ENCODE measurements at regions not wholly inside any gene's neighbourhood (a gene's known extent, or its start where the extent isn't known, plus 50 kb on each side); places are given as distances from the start of the nearest gene placed in this dataset.

DNA sequence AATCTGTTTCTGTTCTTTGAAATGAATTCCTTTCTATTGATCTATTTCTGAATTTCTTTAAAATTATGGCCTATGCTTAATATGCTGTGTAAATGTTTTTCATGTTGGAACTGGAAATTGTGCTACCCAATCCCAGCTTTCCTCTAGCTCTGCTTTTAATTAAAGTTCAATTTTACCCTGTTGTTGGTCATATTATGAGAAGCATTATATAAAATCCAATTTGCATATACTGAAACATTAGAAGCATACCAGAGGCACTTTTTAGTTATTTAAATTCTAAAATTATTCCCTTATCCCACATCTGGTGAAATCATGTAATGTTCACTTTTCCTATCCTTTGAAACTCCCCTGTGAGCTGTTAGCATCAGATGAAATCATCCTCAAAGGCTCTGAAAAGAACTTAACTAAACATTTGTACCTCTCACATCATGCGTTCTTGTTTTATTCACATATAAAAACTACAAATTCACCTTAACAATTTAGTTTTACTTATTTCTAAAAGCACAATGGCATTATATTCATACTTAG lies 160.6 kb upstream of the COL21A1 start:
- no peak for DNase-seq

DNA sequence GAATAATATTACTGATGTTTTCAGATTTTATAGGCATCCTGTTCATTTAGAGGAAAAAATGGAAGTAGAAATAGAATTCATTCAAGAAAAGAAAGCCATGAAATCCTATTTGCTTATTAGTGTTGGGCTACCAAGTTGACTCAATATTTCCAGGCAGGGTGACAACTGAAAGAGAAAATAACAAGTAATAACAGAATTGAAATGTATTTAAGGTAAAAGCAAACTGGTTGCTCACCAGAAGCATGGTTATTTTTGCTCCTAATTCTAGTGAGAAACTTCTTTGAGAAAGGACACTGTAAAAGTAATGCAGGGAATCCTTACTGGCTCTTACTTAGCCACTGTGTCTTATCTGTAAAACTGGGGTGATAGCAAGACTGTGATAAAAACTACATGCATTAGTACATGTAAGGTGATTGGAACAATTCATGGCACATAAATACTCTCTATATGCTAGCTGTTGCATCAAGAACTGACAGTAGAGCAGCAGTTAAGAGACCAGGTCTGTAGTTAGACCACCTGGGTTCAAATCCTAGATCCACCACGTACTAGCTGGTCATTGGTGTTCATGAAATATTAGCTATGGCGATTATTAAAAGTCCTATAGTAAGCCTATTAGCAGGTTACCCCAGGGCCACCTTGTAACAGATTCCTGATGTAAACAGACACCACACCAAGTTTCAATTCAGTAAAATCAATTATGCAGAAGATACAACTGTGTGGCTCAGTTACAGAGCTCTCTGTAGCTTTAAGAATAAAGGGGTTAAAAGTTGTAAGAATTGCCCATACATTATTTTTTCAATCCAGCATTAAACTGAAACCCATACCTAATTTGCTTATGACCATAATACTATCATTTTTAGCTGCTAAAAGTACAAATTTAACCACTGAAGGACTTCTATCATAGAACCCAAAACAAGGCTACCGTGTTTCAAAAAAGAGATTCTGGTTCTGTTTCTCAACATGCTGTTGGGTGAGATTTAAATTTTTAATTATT lies 159.2 kb upstream of the COL21A1 start:
- no peak for DNase-seq

DNA sequence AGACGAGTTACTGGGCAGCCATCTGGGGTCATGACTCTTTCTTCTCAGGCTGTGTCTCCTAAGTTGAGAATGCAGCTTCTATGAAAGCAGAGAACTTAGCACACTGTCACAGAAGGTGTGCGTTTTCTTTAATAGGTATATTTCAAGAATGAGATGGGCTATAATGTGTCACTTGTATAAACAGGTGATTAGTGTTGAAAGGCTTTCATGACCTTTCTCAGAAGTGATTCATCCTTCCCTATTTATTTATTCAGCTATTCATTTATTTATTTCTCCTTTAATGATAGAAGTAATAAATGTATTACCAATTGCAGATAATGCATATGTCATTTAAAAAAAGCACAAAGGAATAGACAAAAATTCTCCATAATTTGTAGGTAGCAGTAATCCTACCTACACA lies 157.2 kb upstream of the COL21A1 start:
- no peak for DNase-seq

DNA sequence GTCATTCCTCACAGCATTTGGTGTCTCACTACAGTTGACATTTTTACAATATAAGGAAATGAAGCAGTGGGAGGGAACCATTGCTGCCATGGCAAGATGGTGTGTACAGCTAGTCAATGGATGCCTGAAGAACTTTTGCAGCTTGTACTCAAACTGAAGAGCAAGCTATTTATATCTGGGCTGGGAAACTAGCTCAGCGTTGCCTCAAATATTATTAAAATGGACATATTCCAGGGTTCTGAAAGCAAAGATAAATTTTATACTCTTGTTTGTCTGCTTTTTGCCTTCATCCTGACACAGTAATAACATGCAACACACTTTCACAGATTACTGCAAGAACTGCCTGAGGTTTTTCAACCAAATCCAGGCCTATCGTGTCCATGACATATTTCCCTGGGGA lies 156.4 kb upstream of the COL21A1 start:
- DNase-seq, result no peak

DNA sequence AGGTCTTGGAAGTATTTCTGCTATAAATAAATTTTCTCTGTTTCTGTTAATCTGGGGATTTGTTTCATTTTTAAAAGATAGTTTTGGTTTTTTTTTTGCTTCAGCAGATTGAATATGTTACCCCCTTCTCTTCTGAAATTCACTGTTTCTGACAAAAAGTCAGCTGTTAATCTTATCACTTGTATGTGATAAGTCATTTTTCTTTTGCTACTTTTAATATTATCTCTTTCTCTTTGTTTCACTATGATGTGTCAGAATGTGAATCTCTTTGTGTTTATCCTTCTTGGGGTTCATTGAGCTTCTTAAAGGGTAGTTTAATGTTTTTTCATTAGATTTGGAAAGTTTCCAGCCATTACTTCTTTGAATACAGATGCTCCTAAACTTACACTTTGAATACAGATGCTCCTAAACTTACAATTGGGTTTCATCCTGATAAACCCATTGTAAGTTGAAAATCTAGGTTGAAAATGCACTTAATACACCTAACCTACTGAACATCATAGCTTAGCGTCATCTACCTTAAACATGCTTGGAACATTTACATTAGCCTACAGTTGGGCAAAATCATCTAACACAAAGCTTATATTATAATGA lies 154.2 kb upstream of the COL21A1 start:
- no peak for DNase-seq

DNA sequence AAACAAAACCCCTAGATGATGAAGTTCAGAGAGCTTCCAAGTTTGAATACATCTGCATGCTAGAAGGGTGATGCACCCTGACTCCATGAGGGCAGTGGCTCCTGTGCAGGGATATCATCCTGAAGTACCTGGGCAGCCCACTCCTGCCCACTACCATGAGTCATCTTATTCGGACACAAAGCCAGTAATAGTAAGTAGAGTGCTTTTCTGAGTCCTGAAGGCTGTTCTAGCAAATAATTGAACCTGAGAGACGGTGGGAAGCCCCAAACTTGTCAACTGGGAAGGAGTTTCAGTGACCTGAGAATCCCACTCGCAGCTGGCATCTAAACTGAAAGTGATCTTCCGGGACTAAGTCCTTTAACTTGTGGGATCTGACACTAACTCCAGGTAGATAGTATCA lies 152.9 kb upstream of the COL21A1 start:
- no peak for DNase-seq

DNA sequence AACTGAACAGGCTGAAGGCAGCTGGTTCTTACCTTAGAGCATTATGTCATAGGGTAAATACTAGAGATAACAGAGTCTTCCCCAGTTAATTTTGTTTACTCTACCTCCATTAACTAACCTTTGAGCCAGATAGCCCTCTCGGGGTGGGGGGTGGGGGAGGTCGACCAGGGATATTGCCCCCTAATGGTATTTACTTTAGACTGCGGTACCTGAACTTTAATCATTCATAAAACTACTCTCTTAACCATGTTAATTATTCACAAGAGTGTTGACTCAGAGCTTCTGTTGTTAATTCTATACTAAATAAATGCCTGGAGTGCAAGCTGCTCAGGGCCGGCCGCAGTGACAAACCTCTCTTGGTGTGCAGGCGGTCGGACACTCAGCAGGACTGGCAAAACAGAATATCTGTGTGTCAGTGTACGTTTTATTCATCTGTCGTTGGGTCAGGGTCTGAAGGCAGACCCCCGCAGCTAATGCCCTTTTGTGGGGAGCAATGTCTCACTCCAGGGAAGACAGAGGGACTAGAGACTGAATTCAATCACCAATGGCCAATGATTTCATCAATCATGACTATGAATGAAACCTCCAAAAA lies 152.4 kb upstream of the COL21A1 start:
- DNase-seq, result no peak

DNA sequence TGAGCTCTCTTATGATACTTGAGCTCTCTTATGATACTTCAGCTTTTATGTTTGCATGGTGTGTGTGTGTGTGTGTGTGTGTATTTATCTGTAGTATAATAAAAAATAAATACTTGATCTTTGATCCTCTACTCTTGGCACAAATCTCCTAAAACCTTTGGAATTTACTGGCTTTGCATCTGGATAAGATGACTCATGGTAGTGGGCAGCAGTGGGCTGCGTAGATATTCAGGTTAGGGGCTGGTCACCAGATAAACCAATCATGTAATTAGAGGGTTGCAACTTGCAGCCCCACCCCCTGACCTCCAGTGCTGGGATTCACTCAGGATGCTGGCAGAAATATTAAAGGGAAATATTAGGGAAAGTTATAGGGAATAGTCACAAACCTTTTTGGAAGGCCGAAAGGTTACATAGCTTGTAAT lies 151.9 kb upstream of the COL21A1 start:
- DNase-seq, result no peak

DNA sequence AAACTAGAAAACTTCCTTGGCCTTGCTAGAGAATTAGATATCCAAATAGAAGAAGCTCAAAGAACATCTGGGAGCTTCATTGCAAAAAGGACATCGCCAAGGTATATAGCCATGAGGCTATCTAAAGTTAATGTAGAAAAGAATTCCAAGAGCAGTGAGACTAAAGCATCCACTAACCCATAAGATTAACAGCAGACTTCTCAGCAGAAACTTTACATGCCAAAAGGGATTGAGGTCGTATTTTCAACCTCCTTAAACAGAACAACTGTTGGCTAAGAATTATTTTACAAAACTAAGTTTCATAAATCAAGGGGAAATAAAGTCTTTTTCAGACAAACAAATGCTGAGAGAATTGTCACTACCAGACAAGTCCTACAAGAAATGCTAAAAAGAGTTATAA lies 149.1 kb upstream of the COL21A1 start:
- no peak for DNase-seq

DNA sequence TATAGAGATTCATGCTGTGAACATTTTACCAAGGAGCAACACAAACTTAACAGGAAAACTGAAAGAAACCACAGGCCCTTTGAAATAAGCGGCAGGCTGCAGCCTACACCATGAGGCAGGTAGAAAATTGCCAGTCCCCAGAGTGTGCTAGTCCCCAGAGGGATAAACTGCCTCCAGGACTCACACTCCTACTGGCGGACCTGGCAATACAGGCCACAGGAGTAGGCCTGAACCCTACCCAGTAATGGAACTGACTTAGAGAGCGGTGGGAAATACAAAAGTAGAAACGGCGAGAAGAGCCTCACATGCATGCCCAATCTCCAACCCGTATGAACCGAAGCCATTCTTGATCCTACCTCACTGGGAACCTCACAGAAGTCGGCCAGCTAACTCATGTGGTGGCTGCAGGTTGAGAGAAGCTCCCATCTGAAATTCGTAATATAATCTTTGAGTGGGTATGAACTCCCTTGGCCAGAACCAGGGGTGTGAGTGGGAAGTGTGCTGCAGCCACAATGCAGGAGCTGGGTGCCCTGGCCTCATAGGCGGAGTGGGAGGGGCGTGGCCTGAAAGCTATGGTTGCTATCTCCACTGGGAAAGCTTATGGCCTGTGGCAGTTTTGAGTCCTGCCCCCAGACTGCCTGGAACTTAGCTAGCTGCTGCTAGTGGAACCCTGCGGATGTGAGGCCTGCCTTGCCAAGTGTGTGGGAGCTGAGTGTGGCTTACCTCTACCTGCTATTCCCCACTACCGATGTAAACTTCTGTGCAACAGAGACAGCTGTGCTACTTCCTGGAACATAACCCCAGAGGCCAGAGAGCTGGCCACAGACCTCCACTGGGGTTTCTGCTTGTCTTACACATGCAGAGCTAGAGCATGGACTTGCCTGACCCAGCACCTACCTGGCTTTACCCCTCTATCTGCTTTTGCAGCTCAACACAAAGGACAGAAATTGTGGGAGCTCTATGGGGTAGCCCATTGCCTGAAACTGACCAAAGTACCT lies 146.5 kb upstream of the COL21A1 start:
- no peak for DNase-seq

DNA sequence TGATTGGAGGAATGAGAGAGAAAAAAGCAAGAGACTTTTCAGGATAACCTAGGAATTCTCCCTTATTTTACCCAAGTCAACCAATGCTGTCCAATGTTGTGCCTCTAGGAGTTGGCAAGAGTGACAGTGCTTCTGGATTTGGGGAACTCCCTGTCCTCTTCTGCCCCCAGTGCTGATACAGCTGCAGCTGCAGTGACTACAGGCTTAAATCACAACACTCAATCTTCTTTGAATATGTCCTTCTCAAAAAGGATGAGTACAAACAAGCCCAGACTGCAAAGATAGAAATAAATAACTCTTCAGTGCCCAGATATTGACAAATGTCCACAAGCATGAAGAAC lies 141.0 kb upstream of the COL21A1 start:
- no peak for DNase-seq

DNA sequence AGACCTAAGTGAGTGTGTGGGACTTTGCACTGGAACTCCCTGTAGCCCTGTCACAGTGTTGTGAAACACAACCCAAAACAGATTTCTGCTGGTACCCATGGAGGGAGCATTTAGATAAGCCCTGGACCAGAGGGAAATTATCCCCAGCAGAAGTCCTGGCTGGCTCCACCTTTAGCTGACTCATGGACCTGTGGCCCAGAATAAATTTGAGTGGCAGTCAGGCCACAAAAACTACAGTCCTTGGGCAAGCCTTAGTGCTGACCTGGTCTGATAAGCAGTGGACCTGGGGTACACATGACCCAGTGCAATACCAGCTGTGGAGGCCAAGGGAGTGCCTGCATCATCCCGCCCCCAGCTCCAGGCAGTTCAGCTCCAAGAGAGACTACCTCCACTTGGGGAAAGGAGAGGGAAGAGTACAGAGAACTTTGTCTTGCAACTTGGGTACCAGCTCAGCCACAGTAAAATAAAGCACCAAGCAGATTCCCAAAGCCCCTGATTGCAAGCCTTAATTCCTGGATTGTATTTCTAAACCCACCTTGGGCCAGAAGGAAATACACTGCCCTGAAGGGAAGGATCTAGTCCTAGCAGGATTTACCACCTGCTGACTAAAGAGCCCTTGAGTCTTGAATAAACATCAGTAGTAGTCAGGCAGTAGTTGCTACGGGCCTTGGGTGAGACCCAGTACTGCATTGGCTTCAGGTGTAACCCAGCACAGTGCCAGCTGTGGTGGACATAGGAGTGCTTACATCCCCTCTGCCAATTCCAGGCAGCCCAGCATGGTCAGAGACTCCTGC lies 140.4 kb upstream of the COL21A1 start:
- DNase-seq, result no peak

DNA sequence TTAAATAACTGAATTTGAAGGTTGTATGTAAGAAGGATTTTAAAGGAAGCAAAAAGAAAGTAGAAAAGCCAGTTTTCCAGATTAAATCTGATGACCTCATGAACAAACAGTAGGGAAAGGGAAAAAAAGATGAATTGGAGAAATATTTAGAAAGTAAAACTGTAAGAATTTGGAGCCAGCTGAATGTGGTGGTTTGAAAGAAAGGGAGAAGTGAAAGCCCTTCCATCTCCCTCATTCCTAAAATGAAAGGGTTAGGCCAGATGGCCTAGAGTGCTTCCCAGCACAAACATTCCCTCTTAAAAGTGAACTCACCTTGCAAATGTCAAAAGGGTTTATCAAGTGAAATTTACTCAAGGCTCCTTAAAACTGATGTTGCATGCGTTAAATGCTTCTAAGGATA lies 139.3 kb upstream of the COL21A1 start:
- no peak for DNase-seq

DNA sequence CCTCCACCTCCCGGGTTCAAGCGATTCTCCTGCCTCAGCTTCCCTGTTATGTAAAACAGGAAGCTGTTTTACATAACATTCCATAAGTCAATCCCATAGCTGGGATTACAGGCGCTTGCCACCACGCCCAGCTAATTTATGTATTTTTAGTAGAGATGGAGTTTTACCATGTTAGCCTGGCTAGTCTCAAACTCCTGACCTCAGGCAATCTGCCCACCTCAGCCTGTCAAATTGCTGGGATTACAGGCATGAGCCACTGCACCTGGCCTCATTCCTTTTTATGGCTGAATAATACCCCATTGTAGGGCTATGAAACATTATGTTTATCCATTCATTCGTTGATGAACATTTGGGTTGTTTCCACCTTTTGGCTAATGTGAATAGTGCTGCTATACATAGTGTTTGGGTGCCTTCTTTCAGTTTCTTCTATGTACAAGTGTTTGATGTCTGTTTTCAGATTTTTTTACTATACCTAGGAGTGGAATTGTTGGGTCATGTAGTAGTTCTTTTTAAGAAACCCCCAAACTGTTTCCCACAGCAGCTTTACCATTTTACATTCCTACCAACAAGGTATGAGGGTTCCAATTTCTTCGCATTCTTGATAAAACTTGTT lies 138.7 kb upstream of the COL21A1 start:
- DNase-seq, result no peak

DNA sequence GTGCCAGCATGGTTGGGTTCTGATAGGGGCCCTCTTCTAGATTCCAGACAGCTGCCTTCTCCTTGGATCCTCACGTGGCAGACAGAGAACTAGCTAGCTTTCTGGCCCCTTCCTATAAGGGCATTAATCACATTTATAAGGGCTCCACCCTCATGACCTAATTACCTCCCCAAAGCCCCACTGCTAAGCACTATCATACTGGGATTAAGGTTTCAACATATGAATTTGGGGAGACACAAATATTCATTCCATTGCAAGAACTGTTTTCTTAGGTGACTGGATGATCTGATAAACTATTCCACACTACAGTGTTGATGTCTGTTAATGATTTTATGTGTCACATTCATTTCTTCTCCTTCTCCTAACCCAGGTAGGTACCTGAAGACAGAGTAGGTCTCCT lies 135.8 kb upstream of the COL21A1 start:
- no peak for DNase-seq

DNA sequence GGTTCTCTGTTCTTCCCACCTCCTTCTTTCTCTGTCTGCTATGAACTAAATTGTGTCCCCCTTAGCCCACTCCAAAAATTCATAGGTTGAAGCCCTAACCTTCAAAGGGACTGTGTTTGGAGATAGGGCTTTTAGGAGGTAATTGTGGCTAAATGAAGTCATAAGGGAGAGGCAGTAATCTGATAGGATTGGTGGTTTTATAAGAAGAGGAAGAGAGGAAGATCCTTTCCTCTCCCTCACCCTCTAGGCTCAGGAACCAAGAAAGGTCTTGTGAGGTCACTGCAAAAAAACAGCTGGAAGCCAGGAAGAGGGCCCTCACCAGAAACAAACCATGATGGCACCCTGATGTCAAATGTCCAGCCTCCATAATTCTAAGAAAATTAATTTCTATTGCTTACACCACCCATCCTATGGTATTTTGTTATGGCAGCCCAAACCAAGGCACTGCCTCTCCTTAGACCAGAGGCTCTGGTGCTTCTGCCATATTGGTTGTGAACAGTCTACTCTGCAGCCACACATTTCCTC lies 135.1 kb upstream of the COL21A1 start:
- DNase-seq, result no peak

DNA sequence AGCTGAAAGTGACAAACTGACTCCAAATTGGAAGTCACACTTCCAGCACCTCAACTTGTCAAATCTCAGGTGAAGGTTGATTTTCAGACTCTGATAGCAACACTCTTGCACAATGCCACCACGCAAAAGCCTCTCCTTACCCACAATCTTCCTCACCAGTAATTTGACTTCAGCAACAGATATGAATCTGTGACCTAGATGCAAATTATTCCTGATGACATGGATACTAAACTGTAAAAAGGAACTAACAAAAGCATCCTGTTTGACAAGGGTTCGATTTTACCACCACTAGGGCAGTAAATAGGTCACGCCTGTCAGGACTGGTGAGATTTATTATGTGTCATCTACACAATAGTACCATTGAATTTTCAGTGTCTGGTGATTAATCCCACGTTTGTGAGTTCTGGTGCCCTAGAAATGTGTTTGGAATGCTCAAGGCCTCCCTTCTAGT lies 134.4 kb upstream of the COL21A1 start:
- no peak for DNase-seq

DNA sequence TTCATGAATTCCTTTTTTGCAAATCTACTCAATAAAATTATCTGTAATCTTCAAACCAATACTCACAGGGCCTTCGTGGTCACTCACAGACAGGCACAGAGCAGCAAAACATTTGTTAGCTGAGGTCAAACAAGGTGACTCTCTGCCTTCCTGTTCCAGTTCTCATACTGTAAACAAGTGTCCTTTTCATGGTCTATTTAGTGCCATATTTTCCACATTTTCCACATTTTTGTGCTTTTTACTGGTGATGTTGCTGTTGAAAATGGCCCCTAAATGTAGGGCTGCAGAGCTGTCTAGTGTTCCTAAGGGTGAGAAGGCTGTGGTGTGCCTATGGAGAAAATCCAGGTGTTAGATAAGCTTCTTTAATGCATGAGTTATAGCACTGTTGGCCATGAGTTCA lies 133.1 kb upstream of the COL21A1 start:
- no peak for DNase-seq

DNA sequence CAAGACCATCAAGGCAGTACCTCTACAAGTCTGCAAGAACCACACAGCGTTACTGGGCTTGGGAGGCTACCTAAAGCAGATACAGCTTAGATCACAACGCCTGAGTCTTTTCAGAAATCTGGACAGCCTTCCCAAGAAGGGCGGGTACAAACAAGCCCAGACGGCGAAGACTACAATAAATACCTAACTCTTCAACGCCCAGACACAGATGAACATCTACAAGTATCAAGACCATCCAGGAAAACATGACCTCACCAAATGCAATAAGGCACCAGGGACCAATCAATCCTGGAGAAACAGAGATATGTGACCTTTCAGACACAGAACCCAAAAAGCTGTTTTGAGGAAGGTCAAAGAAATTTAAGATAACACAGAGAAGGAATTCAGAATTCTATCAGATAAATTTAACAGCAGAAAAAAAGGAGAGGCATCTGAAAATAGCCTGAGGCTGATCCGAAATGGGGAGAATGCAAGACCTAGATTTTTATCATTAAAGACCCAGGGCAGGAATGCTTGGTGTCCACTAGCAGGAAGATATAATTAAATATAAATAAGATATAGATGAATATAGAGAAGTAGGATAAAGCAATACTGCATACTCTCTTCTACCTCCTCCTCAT lies 131.7 kb upstream of the COL21A1 start:
- no peak for DNase-seq

DNA sequence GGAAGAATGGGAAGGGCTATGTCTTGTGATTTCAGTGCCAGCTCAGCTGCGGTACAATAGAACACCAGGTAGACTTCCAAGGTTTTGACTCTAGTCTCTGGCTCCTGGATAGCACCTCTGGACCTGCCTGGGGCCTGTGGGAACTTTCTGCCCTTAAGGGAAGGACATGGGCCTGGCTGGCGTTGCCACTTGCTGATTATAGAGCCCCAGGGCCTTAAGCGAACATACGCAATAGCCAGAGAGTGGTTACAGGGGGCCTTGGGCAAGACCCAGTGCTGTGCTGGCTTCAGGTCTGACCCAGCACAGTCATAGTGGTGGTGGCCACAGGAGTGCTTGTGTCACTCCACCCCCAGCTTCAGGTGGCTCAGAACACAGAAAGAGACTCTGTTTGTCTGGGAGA lies 131.1 kb upstream of the COL21A1 start:
- DNase-seq, result no peak

DNA sequence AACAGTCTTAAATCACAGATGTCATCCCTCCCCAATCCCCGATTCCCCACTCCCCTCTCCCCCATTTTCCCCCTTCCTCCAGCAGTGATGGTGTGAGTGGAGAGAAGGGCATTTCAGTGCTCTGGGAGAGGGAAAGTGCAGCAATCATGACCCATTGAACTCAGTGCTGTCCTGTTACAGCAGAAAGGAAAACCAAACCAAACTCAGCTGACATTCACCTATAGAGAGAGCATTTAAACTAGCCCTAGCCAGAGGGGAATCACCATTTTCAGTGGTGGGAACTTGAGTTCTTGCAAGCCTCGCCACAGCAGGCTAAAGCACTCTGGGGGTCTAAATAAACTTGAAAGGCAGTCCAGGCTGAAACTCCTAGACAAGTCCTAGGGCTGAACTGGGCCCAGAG lies 129.9 kb upstream of the COL21A1 start:
- no peak for DNase-seq
